Gastroesophageal sphincter (tissue), 4 donors: ENCODE measurements at regions not wholly inside any gene's neighbourhood (a gene's known extent, or its start where the extent isn't known, plus 50 kb on each side); places are given as distances from the start of the nearest gene placed in this dataset.

Experiments
- ATAC-seq: fragments of 150-250 bp; one replicate; pipeline ENCODE4 v1.9.1; 2016; ENCODE audit warnings: mild to moderate bottlenecking, moderate library complexity
- H3K27ac ChIP-seq, 4 donors: fragments of 200-600 bp; sonication (generic) in 3 of 4; 1 replicate in 3 of 4; 2 replicates in 1 of 4; pipeline ENCODE4 v1.5.1; 2016 to 2019
- H3K27me3 ChIP-seq: fragments of 200-600 bp; sonication (generic); one replicate; pipeline ENCODE4 v1.5.1; 2019
- H3K36me3 ChIP-seq, 2 donors: fragments of 200-600 bp; sonication (generic); one replicate each; pipeline ENCODE4 v1.5.1; 2019; ENCODE audit warnings: control low read depth in 1 of 2
- H3K4me1 ChIP-seq, 3 donors: fragments of 200-600 bp; sonication (generic); 1 replicate in 2 of 3; 2 replicates in 1 of 3; pipeline ENCODE4 v1.5.1; 2016 to 2019; ENCODE audit warnings: control low read depth in 2 of 3
- H3K4me3 ChIP-seq, 2 donors: fragments of 200-600 bp; sonication (generic); one replicate each; pipeline ENCODE4 v1.5.1; 2019; ENCODE audit warnings: mild to moderate bottlenecking in 1 of 2, moderate library complexity in 1 of 2
- H3K9me3 ChIP-seq, 3 donors: fragments of 200-600 bp; sonication (generic); one replicate each; pipeline ENCODE4 v1.5.1; 2017 to 2019; ENCODE audit warnings: control low read depth in 2 of 3
- CTCF ChIP-seq, 4 experiments: fragments of 200-600 bp in 2 of 4; fragments of 450-650 bp in 2 of 4; sonication (generic) in 1 of 4; IDR thresholded peaks; one replicate each; pipeline ENCODE4 v1.5.1; 2017 to 2019; ENCODE audit warnings: antibody characterized with exemption in 4 of 4, mild to moderate bottlenecking in 2 of 4, moderate library complexity in 2 of 4
- EP300 ChIP-seq: sonication (generic); formaldehyde crosslinking; IDR thresholded peaks from one replicate; pipeline ENCODE4 v1.6.1; 2017; ENCODE audit warnings: antibody characterized with exemption, mild to moderate bottlenecking
- POLR2A ChIP-seq, 2 donors: fragments of 450-650 bp; IDR thresholded peaks; one replicate each; pipeline ENCODE4 v1.6.1; 2017; ENCODE audit warnings: antibody characterized with exemption in 2 of 2, mild to moderate bottlenecking in 2 of 2, moderate library complexity in 1 of 2
- POLR2AphosphoS5 ChIP-seq: sonication (generic); formaldehyde crosslinking; IDR thresholded peaks from one replicate; pipeline ENCODE4 v1.6.1; 2017; ENCODE audit warnings: antibody characterized with exemption
- WGBS, 2 donors: methylation state at CpG; one replicate each; pipeline ENCODE4 v1.1.5; 2018; ENCODE audit warnings: low coverage in 1 of 2; 5-methylcytosine and 5-hydroxymethylcytosine counted together

- Histone ChIP-seq H3K27me3 (no peaks in the 10 kb centered on the region), H3K36me3 (no peaks in the 10 kb centered on the region), H3K27ac (no peak overlapping the region), H3K4me1 (no peaks in the 10 kb centered on the region), H3K9me3 (peaks cover 0 to 25% (median 0%) of the 10 kb centered on the region in 3 donors), H3K4me3 (no peak overlapping the region)
- TF ChIP-seq POLR2A (IDR thresholded peaks at IDR 0.05) (no peak), CTCF (IDR thresholded peaks at IDR 0.05) (no peak), EP300 (no peak)
- 76 to 77% methylated on average over 6 to 10 of the region's 19 CpGs for WGBS, 2 donors
- no peak for ATAC-seq
Observed at GRCh38 chr5:2110137-2110933, 227.6 kb upstream of the IRX4 start.

GRCh38 chr5:2109566-2109965 is 226.8 kb upstream of the IRX4 start:
- H3K9me3 ChIP-seq: peaks cover 0 to 28% (median 0%) of the 10 kb centered on the region in 3 donors
- no peaks in the 10 kb centered on the region for H3K27me3 ChIP-seq
- TF ChIP-seq POLR2A (IDR thresholded peaks at IDR 0.05) (no peak), CTCF (IDR thresholded peaks at IDR 0.05) (no peak), EP300 (no peak), POLR2AphosphoS5 (no peak)
- no peaks in the 10 kb centered on the region for H3K4me1 ChIP-seq
- H3K27ac ChIP-seq: no peak overlapping the region
- H3K36me3 ChIP-seq: no peaks in the 10 kb centered on the region
- ATAC-seq: no peak
- H3K4me3 ChIP-seq: no peak overlapping the region
- WGBS, 2 donors: 72% methylated on average over 5 of the region's 5 CpGs; no CpG with 5 or more reads in 1 of the 2 donors

GRCh38 chr5:2106721-2107120 is 224.0 kb upstream of the IRX4 start:
- no peak for ATAC-seq
- H3K27me3 ChIP-seq: no peaks in the 10 kb centered on the region
- no peaks in the 10 kb centered on the region for H3K4me1 ChIP-seq
- WGBS, 2 donors: 77 to 85% methylated on average over 2 of the region's 2 CpGs
- H3K36me3 ChIP-seq: no peaks in the 10 kb centered on the region
- no peak overlapping the region for H3K27ac ChIP-seq
- peaks cover 0 to 28% (median 0%) of the 10 kb centered on the region in 3 donors for H3K9me3 ChIP-seq
- no peak for TF ChIP-seq EP300
- TF ChIP-seq CTCF (IDR thresholded peaks at IDR 0.05): no peak
- no peak for TF ChIP-seq POLR2A (IDR thresholded peaks at IDR 0.05)
- TF ChIP-seq POLR2AphosphoS5: no peak
- no peak overlapping the region for H3K4me3 ChIP-seq

GRCh38 chr5:2105141-2105540 is 222.4 kb upstream of the IRX4 start:
- Histone ChIP-seq H3K27ac (no peak overlapping the region), H3K4me3 (no peak overlapping the region), H3K27me3 (no peaks in the 10 kb centered on the region), H3K4me1 (no peaks in the 10 kb centered on the region), H3K9me3 (peaks cover 0 to 23% (median 0%) of the 10 kb centered on the region in 3 donors), H3K36me3 (no peaks in the 10 kb centered on the region)
- WGBS, 2 donors: 80% methylated on average over 1 of the region's 12 CpGs; no CpG with 5 or more reads in 1 of the 2 donors
- TF ChIP-seq POLR2A (IDR thresholded peaks at IDR 0.05) (no peak), EP300 (no peak), POLR2AphosphoS5 (no peak), CTCF (IDR thresholded peaks at IDR 0.05) (no peak)
- ATAC-seq: no peak

- TF ChIP-seq POLR2A (IDR thresholded peaks at IDR 0.05) (no peak), POLR2AphosphoS5 (no peak), EP300 (no peak), CTCF (IDR thresholded peaks at IDR 0.05) (no peak)
- no peaks in the 10 kb centered on the region for H3K36me3 ChIP-seq
- H3K4me3 ChIP-seq: no peak overlapping the region
- H3K27ac ChIP-seq: no peak overlapping the region
- ATAC-seq: no peak
- H3K27me3 ChIP-seq: peaks cover 10% of the 10 kb centered on the region
- H3K9me3 ChIP-seq: peaks cover 0 to 23% (median 0%) of the 10 kb centered on the region in 3 donors
- WGBS, 2 donors: 49 to 64% methylated on average over 3 to 4 of the region's 6 CpGs
- no peaks in the 10 kb centered on the region for H3K4me1 ChIP-seq
Observed at GRCh38 chr5:2103940-2104339, 221.2 kb upstream of the IRX4 start.
